ENCODE measurements at regions not wholly inside any gene's neighbourhood (a gene's known extent, or its start where the extent isn't known, plus 50 kb on each side); places are given as distances from the start of the nearest gene placed in this dataset.

DNA sequence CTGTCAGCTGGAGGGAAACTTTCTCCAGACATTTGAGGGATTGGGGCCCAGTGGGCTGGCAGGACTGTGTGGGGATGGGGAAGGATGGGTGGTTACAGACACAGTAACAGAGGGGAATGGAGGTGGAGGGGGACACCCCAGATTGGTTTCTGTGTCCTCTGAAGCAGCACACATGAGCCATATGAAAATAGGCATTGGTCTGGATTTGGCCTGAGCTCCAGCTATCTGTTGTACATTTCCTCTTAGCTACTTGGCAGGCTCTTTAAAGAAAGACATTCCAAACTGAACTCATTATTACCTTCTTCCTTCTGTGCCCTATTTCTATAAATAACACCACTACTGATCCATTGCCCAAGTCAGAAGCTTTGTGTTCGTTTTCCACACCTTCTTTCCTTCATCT lies 72.0 kb upstream of the PRL start:
- H3K27me3 Mint-ChIP-seq (ENCODE audit: low read depth) = no peaks in the 10 kb centered on the region
- no peak overlapping the region for H3K27ac Mint-ChIP-seq
- ChIA-PET POLR2A (no interaction called here), CTCF (no interaction called here)
- peaks cover 14% of the 10 kb centered on the region for H3K4me1 Mint-ChIP-seq
- no peak overlapping the region for H3K4me3 Mint-ChIP-seq
- TF ChIP-seq STAT6 (CRISPR knock-in tag; conservative IDR thresholded peaks at IDR 0.05; ENCODE audit: low read depth) = no peak
- no peak for TF ChIP-seq IRF2 (CRISPR knock-in tag; IDR thresholded peaks at IDR 0.05; ENCODE audit: borderline replicate concordance, low read depth)
- TF ChIP-seq NR2C2 (CRISPR knock-in tag; IDR thresholded peaks at IDR 0.05) = no peak
- TF ChIP-seq, protein P1, sequence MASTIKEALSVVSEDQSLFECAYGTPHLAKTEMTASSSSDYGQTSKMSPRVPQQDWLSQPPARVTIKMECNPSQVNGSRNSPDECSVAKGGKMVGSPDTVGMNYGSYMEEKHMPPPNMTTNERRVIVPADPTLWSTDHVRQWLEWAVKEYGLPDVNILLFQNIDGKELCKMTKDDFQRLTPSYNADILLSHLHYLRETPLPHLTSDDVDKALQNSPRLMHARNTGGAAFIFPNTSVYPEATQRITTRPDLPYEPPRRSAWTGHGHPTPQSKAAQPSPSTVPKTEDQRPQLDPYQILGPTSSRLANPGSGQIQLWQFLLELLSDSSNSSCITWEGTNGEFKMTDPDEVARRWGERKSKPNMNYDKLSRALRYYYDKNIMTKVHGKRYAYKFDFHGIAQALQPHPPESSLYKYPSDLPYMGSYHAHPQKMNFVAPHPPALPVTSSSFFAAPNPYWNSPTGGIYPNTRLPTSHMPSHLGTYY (CRISPR knock-in tag; IDR thresholded peaks at IDR 0.05) = no peak
- TF ChIP-seq ZNF232 (CRISPR knock-in tag; IDR thresholded peaks at IDR 0.05) = no peak
- TF ChIP-seq JUN (CRISPR knock-in tag; IDR thresholded peaks at IDR 0.05) = no peak
- TF ChIP-seq NFATC4 (CRISPR knock-in tag; IDR thresholded peaks at IDR 0.05) = no peak
- no peak for TF ChIP-seq ATF3 (CRISPR knock-in tag; conservative IDR thresholded peaks at IDR 0.05)
- TF ChIP-seq SOX15 (CRISPR knock-in tag; IDR thresholded peaks at IDR 0.05) = no peak
- TF ChIP-seq NFYB (CRISPR knock-in tag; conservative IDR thresholded peaks at IDR 0.05; ENCODE audit: low read depth) = no peak
- TF ChIP-seq NR3C1 (CRISPR knock-in tag; conservative IDR thresholded peaks at IDR 0.05; ENCODE audit: low read depth) = no peak
- no peak for TF ChIP-seq MLX (CRISPR knock-in tag; IDR thresholded peaks at IDR 0.05)
- no peak for TF ChIP-seq SMAD3 (CRISPR knock-in tag; IDR thresholded peaks at IDR 0.05; ENCODE audit: borderline replicate concordance)
- TF ChIP-seq PRRX2 (CRISPR knock-in tag; IDR thresholded peaks at IDR 0.05) = no peak
- no peak for TF ChIP-seq MXD4 (CRISPR knock-in tag; IDR thresholded peaks at IDR 0.05; ENCODE audit: borderline replicate concordance)
- no peak for TF ChIP-seq TCF7 (CRISPR knock-in tag; IDR thresholded peaks at IDR 0.05; ENCODE audit: low read depth)
- ATAC-seq (no peak), DNase-seq (ENCODE audit: low spot score) (no peak)
- H3K36me3 Mint-ChIP-seq = peaks cover 10% of the 10 kb centered on the region
- peaks cover 18% of the 10 kb centered on the region for H3K9me3 Mint-ChIP-seq

DNA sequence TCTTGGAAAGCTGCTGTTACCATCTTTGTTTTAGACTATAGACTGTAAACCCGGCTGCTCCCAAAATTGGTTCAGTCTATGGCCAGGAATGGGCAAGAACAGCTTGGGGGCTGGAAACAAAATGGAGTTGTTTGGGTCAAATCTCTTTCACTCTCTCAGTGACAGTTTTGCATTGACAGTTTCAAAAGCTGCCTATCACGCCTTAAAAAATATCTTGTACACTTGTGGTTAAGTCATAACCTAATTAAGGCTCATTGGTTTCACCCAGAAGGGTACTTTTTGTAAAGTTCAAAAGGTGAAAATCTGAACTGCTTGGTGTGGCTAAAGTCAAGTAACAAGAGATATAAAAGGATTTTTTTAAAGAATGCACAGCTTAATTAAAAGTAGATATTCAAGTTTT lies 76.1 kb upstream of the PRL start:
- H3K36me3 Mint-ChIP-seq = no peaks in the 10 kb centered on the region
- no peaks in the 10 kb centered on the region for H3K27me3 Mint-ChIP-seq (ENCODE audit: low read depth)
- H3K9me3 Mint-ChIP-seq = peaks cover 31% of the 10 kb centered on the region
- DNase-seq (ENCODE audit: low spot score) = no peak
- H3K4me1 Mint-ChIP-seq = no peaks in the 10 kb centered on the region
- CTCF ChIA-PET = no interaction called here
- H3K27ac Mint-ChIP-seq = no peak overlapping the region
- POLR2A ChIA-PET = no interaction called here
- no peak overlapping the region for H3K4me3 Mint-ChIP-seq
- no peak for ATAC-seq
- TF ChIP-seq ZNF121 (CRISPR knock-in tag; IDR thresholded peaks at IDR 0.05) (no peak), AR (CRISPR knock-in tag; IDR thresholded peaks at IDR 0.05) (no peak), PRDM15 (CRISPR knock-in tag; IDR thresholded peaks at IDR 0.05) (no peak), CBFB (CRISPR knock-in tag; IDR thresholded peaks at IDR 0.05; ENCODE audit: low read depth) (no peak), ZNF263 (CRISPR knock-in tag; IDR thresholded peaks at IDR 0.05; ENCODE audit: low read depth) (no peak), ZNF219 (CRISPR knock-in tag; IDR thresholded peaks at IDR 0.05; ENCODE audit: borderline replicate concordance) (no peak), ZNF317 (CRISPR knock-in tag; IDR thresholded peaks at IDR 0.05; ENCODE audit: borderline replicate concordance, low read depth) (no peak), GRHL2 (CRISPR knock-in tag; IDR thresholded peaks at IDR 0.05; ENCODE audit: insufficient replicate concordance, severe bottlenecking) (no peak), ATF1 (CRISPR knock-in tag; IDR thresholded peaks at IDR 0.05) (no peak), ZNF671 (CRISPR knock-in tag; IDR thresholded peaks at IDR 0.05) (no peak)
